Activated naive CD8-positive, alpha-beta T cell treated with anti-CD3 and anti-CD28 coated beads, Interleukin-2, amount 50 U/mL, for 24 hours (primary cell): ENCODE measurements at regions not wholly inside any gene's neighbourhood (a gene's known extent, or its start where the extent isn't known, plus 50 kb on each side); places are given as distances from the start of the nearest gene placed in this dataset.

Source experiments
- ATAC-seq: fragments of 150-1000 bp; cut with Tn5 transposase; one replicate; pipeline ENCODE4 v1.10.0; 2021
- DNase-seq: peaks from one replicate; pipeline ENCODE4 v3.0.0; 2021
- H3K27ac Mint-ChIP-seq: one replicate; pipeline ENCODE4 v1.8.0; 2021; ENCODE audit warnings: mild to moderate bottlenecking, mixed read lengths
- H3K27me3 Mint-ChIP-seq: one replicate; pipeline ENCODE4 v1.8.0; 2021; ENCODE audit warnings: mixed read lengths
- H3K36me3 Mint-ChIP-seq: one replicate; pipeline ENCODE4 v1.8.0; 2021; ENCODE audit warnings: low read depth, mixed read lengths
- H3K4me1 Mint-ChIP-seq: one replicate; pipeline ENCODE4 v1.8.0; 2021; ENCODE audit warnings: mixed read lengths
- H3K4me3 Mint-ChIP-seq: one replicate; pipeline ENCODE4 v1.8.0; 2021; ENCODE audit warnings: mild to moderate bottlenecking, moderate library complexity, mixed read lengths
- H3K9me3 Mint-ChIP-seq: one replicate; pipeline ENCODE4 v1.8.0; 2021; ENCODE audit warnings: mixed read lengths

DNA sequence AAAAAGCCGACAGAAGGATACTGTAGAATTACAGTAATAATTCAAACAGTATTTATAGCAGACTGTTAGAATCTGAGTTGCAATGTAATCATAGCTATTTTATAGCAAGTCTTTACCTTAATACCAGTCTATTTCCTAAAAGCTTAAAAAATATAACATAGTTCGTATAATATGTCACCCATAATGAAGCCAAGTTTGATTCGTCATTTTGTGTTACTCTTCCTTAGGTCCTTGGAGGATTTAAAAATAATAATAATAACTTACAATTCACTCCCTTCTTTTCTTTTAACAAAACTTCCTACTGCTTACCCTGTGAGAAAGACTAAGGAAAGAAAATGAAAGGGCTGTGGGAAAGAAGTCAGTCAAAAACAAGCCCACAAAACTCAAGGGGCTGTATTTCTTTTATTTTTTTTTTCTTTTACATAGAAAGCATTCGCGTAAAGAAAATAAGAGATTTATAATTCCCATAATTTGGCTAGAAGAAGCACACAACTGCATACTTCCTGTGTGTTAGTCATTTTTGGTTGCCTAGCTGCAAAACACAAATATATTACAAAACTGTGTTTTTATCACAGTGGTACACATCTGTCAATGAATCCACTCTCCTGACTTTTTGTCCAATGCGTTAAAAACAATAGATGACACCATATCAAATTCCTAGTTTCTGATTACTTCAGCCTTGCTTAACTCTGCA lies 187.2 kb upstream of the CELF2 start:
- H3K27me3 Mint-ChIP-seq = peaks cover 4% of the 10 kb centered on the region
- H3K9me3 Mint-ChIP-seq = no peaks in the 10 kb centered on the region
- H3K36me3 Mint-ChIP-seq = no peaks in the 10 kb centered on the region
- no peak for ATAC-seq
- no peak overlapping the region for H3K27ac Mint-ChIP-seq
- H3K4me1 Mint-ChIP-seq = no peaks in the 10 kb centered on the region
- H3K4me3 Mint-ChIP-seq = no peak overlapping the region
- DNase-seq = no peak

- no peak for DNase-seq
- ATAC-seq = no peak
- peaks cover 4% of the 10 kb centered on the region for H3K27me3 Mint-ChIP-seq
Observed at GRCh38 chr10:10831085-10831484, 186.6 kb upstream of the CELF2 start.

DNA sequence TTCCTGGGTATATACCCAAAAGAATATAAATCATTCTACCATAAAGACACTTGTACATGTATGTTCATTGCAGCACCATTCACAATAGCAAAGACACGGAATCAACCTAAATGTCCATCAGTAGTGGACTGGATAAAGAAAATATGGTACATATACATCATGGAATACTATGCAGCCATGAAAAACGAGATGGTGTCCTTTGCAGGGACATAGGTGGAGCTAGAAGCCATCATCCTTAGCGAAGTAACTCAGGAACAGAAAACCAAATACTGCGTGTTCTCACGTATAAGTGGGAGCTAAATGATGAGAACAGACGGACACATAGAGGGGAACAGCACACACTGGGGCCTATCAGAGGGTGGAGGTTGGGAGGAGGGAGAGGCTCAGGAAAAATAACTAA lies 183.7 kb upstream of the CELF2 start:
- Mint-ChIP-seq H3K27me3 (no peaks in the 10 kb centered on the region), H3K4me3 (no peak overlapping the region), H3K36me3 (no peaks in the 10 kb centered on the region), H3K4me1 (no peaks in the 10 kb centered on the region), H3K9me3 (no peaks in the 10 kb centered on the region), H3K27ac (no peak overlapping the region)
- no peak for DNase-seq
- no peak for ATAC-seq

More at GRCh38 chr10:10831085-10831484, 186.6 kb upstream of the CELF2 start:
- no peaks in the 10 kb centered on the region for H3K9me3 Mint-ChIP-seq
- no peak overlapping the region for H3K27ac Mint-ChIP-seq
- no peak overlapping the region for H3K4me3 Mint-ChIP-seq
- no peaks in the 10 kb centered on the region for H3K4me1 Mint-ChIP-seq
- no peaks in the 10 kb centered on the region for H3K36me3 Mint-ChIP-seq

DNA sequence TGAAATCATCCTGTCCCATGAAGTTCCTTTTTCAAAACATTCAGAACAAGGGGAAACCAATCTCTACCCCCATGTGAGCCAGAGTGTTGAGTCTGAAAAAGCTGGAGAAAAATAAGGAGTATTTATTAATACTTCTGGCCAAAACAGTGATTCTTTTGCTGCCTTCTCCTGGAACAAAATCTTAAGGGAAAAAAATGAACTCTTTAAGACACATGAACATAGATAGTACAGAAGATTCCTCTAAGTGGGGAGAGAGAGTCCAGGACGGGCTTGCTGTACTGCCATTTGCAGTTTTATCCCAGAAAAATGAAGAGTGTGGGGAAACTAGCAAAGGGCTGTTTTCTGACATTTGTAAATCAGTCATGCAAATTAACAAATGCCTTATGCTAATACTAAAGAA lies 173.4 kb upstream of the CELF2 start:
- no peaks in the 10 kb centered on the region for H3K36me3 Mint-ChIP-seq
- H3K27ac Mint-ChIP-seq = no peak overlapping the region
- no peaks in the 10 kb centered on the region for H3K4me1 Mint-ChIP-seq
- H3K27me3 Mint-ChIP-seq = peaks cover 3% of the 10 kb centered on the region
- ATAC-seq (no peak), DNase-seq (no peak)
- no peaks in the 10 kb centered on the region for H3K9me3 Mint-ChIP-seq
- no peak overlapping the region for H3K4me3 Mint-ChIP-seq

DNA sequence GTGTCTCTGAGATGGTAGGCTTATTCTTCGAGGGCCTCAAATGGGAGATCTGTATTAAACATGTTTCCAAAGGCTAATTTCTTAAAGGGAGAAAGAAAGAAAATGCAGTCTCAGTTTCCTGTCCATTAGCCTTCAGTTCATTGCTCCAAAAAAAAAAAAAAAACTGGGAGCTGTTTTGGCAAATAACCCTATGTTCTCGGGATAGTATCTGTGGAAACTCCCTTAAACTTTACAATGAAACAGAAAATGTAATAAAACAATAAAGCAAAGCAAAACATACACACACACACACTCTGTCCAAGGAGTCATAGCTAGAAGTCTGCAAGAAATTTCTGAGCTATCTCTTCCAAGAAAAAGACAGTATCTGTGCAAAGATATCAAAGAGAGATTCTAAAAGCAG lies 172.5 kb upstream of the CELF2 start:
- Mint-ChIP-seq H3K9me3 (no peaks in the 10 kb centered on the region), H3K4me3 (no peak overlapping the region), H3K27ac (no peak overlapping the region), H3K27me3 (peaks cover 3% of the 10 kb centered on the region), H3K36me3 (no peaks in the 10 kb centered on the region), H3K4me1 (no peaks in the 10 kb centered on the region)
- ATAC-seq (no peak), DNase-seq (no peak)

DNA sequence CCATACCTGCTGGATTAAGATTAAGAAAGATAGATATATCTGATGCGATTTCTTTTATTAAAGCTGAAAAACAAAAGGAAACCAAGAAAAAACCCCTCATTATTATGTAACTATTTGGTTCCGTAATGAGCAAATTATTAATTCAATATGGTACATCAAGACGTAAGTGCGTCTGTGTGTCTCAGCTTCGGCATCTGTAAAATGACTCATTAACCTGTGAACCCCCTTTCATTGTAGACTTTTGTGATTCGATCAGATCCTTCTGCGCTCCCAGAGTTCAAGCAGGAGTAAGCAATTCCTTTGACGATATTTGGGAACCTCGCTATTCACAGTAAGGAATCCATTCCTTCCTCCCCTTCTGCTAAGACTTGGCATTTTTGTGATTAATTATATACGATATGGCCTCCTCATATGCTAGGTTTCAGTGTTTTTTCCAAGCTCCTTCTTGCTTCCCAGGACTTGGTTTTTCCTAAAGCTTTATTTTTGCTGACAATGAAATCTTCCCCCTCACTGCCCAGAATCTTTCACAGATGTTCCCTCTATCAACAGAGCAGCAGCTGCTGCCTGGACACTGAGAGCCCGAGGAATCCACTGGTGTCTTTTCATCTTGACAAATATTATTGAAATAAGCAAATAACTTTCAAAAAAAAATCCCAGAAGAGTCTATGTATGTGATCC lies 171.7 kb upstream of the CELF2 start:
- Mint-ChIP-seq H3K36me3 (no peaks in the 10 kb centered on the region), H3K4me3 (no peak overlapping the region), H3K4me1 (no peaks in the 10 kb centered on the region), H3K27ac (no peak overlapping the region), H3K27me3 (peaks cover 5% of the 10 kb centered on the region), H3K9me3 (no peaks in the 10 kb centered on the region)
- no peak for ATAC-seq
- no peak for DNase-seq

DNA sequence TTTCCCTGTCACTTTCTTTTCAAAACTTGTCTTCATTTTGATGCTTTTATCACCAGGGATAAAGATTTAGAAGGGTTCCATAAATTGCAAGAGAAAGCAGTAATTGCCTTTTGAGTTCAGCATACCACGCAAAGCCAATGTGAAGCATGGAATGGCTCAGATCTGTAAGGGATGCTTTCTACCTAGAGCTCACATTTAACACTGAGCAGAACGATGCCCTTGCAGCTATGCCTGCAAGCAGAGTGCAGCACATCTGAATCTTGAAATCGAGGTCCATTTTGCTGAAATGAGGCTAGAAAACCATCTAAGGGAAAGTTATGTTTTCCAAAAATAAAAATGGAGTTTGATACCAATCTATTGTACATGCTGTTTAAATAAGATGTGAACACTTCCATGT lies 171.2 kb upstream of the CELF2 start:
- Mint-ChIP-seq H3K4me1 (no peaks in the 10 kb centered on the region), H3K27ac (no peak overlapping the region), H3K27me3 (peaks cover 10% of the 10 kb centered on the region), H3K4me3 (no peak overlapping the region), H3K9me3 (no peaks in the 10 kb centered on the region), H3K36me3 (no peaks in the 10 kb centered on the region)
- ATAC-seq (no peak), DNase-seq (no peak)

GRCh38 chr10:10847387-10847786 lies 170.3 kb upstream of the CELF2 start:
- Mint-ChIP-seq H3K27me3 (peaks cover 15% of the 10 kb centered on the region), H3K9me3 (no peaks in the 10 kb centered on the region), H3K27ac (no peak overlapping the region), H3K4me1 (no peaks in the 10 kb centered on the region), H3K4me3 (no peak overlapping the region), H3K36me3 (no peaks in the 10 kb centered on the region)
- no peak for DNase-seq
- ATAC-seq = no peak

GRCh38 chr10:10848488-10849111 lies 169.1 kb upstream of the CELF2 start:
- no peak for DNase-seq
- Mint-ChIP-seq H3K4me1 (no peaks in the 10 kb centered on the region), H3K9me3 (no peaks in the 10 kb centered on the region), H3K27ac (no peak overlapping the region), H3K4me3 (no peak overlapping the region), H3K36me3 (no peaks in the 10 kb centered on the region), H3K27me3 (peaks cover 18% of the 10 kb centered on the region)
- no peak for ATAC-seq

GRCh38 chr10:10849306-10849705 lies 168.4 kb upstream of the CELF2 start:
- no peaks in the 10 kb centered on the region for H3K36me3 Mint-ChIP-seq
- no peak overlapping the region for H3K4me3 Mint-ChIP-seq
- H3K27me3 Mint-ChIP-seq = peaks cover 21% of the 10 kb centered on the region
- DNase-seq (no peak), ATAC-seq (no peak)
- no peak overlapping the region for H3K27ac Mint-ChIP-seq
- no peaks in the 10 kb centered on the region for H3K9me3 Mint-ChIP-seq
- no peaks in the 10 kb centered on the region for H3K4me1 Mint-ChIP-seq

DNA sequence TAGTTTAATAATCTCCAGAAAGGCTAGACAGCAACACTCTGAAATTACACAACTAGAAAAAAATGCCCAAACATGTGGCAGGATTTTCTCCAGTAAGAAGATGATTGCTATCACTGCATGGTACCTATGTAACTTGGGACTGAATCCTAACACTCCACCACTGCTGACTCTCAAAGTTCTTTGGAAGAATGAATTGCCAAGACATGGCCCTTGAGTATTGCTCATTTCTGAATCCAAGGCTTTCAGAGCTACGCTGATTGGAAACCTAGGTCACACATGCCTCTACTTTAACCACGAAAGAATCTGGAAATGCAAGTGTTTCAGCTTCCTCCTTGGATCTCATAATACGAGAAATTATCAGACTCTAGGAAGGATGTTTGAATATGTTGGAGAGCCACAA lies 167.5 kb upstream of the CELF2 start:
- DNase-seq = no peak
- no peak for ATAC-seq
- H3K9me3 Mint-ChIP-seq = no peaks in the 10 kb centered on the region
- H3K4me3 Mint-ChIP-seq = no peak overlapping the region
- no peaks in the 10 kb centered on the region for H3K36me3 Mint-ChIP-seq
- H3K4me1 Mint-ChIP-seq = no peaks in the 10 kb centered on the region
- H3K27me3 Mint-ChIP-seq = peaks cover 21% of the 10 kb centered on the region
- no peak overlapping the region for H3K27ac Mint-ChIP-seq

DNA sequence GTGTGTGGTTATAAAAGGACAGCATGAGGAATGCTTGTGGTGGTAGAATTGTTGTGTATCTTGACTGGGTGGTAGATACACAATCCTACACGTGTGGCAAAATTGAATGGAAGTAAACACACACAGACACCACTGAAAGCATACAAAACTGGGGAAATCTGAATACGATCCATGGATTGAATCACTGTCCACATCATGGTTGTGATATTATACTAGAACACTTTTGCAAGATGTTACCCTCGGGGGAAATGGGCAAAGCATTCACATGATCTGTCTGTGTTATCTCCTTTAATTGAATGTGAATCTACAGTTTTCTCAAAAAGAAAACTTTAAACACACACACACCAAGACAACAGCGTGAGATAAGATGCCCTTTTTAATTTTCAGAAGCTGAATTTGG lies 165.2 kb upstream of the CELF2 start:
- no peak overlapping the region for H3K4me3 Mint-ChIP-seq
- no peak for DNase-seq
- no peak for ATAC-seq

GRCh38 chr10:10853954-10854353 lies 163.7 kb upstream of the CELF2 start:
- Mint-ChIP-seq H3K27ac (no peak overlapping the region), H3K27me3 (peaks cover 18% of the 10 kb centered on the region), H3K4me1 (no peaks in the 10 kb centered on the region), H3K36me3 (no peaks in the 10 kb centered on the region), H3K4me3 (no peak overlapping the region), H3K9me3 (no peaks in the 10 kb centered on the region)
- ATAC-seq (no peak), DNase-seq (no peak)

More for the DNA sequence above, 165.2 kb upstream of the CELF2 start:
- Mint-ChIP-seq H3K4me1 (no peaks in the 10 kb centered on the region), H3K27ac (no peak overlapping the region), H3K9me3 (no peaks in the 10 kb centered on the region), H3K36me3 (no peaks in the 10 kb centered on the region), H3K27me3 (peaks cover 21% of the 10 kb centered on the region)

DNA sequence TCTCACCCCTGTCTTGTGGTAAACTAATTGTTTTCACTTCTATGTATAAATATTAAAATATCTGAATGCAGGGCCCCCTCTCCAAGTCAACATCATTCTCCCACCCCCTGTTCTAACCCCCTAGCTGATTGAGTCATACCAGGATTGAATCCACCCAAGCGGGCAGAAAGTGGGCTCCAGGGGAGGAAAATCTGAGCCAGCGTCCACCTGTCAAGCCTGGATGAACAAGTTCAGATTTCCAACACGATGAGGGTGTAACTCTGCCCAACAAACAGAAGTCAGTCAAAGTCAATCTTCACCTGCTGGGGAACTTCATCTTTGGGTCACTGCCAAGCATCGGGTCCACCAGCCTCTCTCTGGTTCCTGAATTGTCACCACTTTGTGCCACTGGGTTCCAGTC lies 162.9 kb upstream of the CELF2 start:
- Mint-ChIP-seq H3K36me3 (no peaks in the 10 kb centered on the region), H3K4me1 (no peaks in the 10 kb centered on the region), H3K27me3 (peaks cover 18% of the 10 kb centered on the region), H3K4me3 (no peak overlapping the region), H3K9me3 (no peaks in the 10 kb centered on the region), H3K27ac (no peak overlapping the region)
- DNase-seq = no peak
- no peak for ATAC-seq

GRCh38 chr10:10855151-10855581 lies 162.5 kb upstream of the CELF2 start:
- Mint-ChIP-seq H3K4me3 (no peak overlapping the region), H3K27me3 (peaks cover 18% of the 10 kb centered on the region), H3K9me3 (no peaks in the 10 kb centered on the region), H3K4me1 (no peaks in the 10 kb centered on the region), H3K27ac (no peak overlapping the region), H3K36me3 (no peaks in the 10 kb centered on the region)
- ATAC-seq (no peak), DNase-seq (no peak)
